Stimulated activated naive CD4-positive, alpha-beta T cell (primary cell): ENCODE measurements at regions not wholly inside any gene's neighbourhood (a gene's known extent, or its start where the extent isn't known, plus 50 kb on each side); places are given as distances from the start of the nearest gene placed in this dataset.
"Not testable (repeated sequence)": the region's sequence is repeated elsewhere in the genome, so short reads cannot be mapped to it uniquely, and the experiment has no call there.

Experiments used
- DNase-seq, 6 experiments: peaks; one replicate each; lab custom pipeline; 2025; lab: John Stamatoyannopoulos, UW

DNA sequence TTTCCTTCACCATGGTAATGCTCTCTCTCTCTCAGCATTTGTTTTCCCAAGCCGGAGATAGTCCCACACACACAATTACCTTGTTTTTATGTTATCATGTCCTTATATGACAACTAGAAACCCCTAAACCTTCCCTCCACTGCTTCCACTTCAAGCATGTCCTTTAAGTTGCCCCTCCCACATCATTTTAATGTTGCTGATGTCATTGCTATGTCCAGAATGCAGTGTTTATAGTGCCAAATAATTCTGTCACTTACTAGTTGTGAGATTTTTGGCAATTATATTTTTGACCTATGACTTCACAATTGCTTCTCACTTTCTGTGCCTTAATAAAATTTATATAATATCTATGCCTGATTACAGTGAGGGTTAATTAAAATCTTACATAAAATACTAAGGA is 645.9 kb downstream of the XPNPEP1 start:
- no peak for DNase-seq

DNA sequence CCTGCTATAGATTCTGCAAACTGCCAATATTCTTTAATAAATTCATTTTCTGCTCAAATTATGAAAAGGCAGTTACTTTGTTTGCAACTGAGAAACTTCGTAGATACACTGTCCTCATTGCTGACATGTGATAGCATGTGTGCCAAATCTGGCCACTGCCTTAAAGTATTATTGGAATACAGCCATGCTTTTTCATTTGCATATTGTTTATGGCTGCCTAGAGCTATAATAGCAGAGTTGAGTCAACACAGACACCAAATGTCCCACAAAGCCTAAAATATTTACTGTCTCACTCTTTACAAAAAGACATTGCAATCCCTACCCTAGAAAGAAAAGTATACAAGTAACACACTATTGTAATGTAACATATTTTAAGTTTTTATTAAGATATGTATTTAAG is 647.4 kb downstream of the XPNPEP1 start:
- no peak for DNase-seq

DNA sequence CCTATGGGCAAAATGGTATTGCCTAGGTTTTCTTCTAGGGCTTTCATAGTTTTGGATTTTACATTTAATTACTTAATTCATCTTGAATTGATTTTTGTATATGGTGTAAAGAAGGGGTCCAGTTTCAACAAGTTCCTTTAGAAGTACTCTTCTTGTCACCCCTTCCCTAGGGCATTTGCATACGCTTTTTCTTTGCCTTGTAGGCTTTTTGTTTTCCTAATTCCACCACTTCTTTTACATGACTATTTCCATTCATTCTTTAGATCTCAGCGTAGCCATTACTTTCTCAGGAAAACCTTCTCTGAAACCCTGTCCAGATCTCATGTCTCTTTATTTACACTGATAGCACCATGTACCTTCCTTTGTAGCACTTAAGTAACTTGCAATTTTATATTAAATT is 648.6 kb downstream of the XPNPEP1 start:
- no peak for DNase-seq

DNA sequence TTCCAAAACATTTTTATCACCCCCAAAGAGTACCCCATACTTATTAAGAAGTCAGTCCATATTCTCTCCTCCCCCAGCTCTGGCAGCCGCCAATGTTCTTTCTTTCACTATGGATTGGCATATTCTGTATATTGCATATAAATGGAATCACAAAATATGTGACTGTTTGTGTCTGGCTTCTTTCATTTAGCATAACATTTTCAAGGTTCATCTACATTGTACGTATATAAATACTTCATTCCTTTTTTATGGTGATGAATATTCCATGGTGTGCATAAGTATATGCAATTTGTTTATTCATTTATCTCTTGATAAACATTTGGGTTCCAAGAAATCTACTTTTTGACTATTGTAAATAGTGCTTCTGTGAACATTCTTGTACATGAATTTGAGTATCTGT is 653.1 kb downstream of the XPNPEP1 start:
- no peak for DNase-seq

DNA sequence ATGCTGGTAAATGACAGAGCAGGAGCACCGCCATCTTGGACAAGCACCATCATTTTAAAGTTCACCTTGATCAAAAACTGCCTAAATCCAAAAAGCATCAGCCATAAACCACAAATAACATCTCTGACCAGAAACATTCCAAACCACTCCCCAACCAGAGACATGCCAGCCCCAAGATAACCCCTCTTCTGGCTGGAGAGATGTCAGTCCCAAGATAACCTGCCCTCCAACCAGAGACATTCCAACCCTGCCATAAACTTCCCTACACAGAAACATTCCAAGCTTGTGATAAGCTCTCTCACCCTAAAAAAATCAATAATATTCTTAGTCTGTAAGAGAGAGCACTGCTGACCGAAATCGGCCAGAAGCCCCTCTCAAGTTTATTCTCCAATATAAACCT is 659.3 kb downstream of the XPNPEP1 start:
- DNase-seq: no peak

DNA sequence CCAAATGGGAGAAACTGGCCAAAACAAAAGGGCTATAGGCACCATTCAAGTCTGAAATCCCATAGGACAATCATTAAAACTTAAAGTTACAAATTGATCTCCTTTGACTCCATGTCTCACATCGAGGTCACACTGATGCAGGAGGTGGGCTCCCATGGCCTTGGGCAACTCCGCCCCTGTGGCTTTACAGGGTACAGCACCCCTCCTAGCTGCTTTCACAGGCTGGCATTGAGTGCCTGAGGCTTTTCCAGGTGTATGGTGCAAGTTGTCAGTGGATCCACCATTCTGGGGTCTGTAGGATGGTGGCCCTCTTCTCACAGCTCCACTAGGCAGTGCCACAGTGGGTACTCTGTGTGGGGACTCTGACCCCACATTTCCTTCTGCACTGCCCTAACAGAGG is 662.1 kb downstream of the XPNPEP1 start:
- no peak for DNase-seq

DNA sequence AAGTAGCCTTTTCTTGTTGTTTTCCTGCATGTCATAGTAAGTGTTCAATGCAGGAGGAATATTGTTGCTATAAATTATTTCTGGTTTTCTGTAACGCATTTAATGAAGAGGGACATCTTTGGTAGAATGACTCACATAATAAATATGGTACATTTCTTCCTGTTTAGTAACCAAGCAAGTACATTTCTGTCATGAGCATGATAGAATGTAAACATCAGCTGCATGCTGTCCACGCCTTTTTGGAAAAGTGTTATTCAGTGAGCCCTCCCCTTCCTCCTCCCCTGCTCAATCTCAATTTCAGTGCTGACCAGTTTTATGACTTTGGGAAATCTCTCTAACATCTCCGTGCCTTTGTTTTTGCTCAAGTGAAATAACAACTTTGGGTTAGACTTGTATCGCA is 664.0 kb downstream of the XPNPEP1 start:
- no peak for DNase-seq

DNA sequence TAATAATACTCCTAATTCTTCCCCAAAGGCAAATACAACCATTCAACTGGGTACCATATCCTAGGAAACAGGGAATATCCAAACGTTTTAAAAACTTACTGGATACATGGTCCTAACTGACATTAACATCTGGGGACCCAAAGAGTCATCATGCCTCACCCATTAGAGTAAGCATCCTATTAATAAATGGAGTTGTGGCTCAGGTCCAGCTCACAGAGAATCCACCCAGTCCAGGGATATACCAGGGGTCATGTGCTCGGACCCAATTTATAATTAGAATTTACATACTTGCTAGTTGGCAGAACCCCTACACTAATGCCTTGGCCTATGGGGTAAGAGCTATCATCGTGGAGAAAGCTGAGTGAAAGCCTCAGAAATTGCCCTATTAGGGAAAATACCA is 670.0 kb downstream of the XPNPEP1 start:
- DNase-seq: no peak

DNA sequence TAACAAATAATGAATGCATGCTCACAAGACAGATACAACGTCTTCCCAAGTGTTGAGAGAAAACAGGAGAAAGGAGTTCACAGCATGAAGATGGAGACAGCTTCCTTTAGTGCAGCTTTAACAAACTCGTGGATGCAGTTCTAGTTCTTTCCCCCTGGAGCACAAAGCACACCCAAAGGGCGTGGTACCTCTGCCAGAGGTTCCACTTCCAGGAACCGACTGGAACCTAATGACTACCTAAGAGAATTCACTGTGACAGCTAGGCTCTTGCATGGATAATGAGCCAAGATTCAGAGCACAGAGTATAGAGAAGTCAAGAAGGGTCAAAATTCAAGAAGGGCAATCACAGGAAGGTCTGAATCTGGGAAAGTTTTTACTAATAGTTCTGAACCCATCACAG is 673.2 kb downstream of the XPNPEP1 start:
- no peak for DNase-seq

DNA sequence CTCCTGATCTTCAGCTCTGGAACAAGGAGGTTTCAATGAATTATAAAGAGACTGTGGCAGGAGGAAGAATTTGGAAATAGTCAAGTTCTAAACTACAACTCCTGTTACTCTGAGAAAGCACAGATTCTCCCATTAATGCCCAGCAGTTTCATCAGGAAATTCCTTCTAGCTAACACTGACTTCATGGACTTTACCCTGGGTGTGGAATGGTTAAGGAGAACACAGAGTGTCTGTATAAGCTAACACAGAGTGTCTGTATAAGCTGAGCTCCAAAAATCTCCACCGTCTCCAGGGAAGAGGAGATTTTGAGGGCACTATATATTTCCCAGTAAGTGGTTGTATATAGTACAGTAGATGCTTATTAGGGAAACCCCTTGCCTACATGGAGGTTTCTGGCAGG is 675.5 kb downstream of the XPNPEP1 start:
- DNase-seq: no peak

DNA sequence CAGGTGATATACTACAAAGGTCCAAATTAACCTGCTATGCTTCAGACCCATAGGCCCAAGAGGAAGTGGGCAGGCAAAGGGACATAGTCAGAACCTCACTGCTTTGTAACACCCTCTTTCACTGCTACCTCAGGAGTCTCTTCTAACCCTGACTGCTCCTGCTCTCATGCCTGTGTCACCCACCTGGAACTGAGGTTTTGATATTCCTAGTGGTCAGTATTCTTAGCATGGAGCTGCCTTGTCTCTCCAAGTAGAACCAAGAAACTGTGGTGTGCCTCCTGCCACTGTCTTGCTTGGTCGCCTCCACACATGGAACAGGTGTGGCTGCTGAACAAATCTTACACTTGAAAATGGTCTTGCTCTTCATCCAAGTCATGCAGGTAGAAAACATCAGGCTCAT is 677.5 kb downstream of the XPNPEP1 start:
- no peak for DNase-seq

DNA sequence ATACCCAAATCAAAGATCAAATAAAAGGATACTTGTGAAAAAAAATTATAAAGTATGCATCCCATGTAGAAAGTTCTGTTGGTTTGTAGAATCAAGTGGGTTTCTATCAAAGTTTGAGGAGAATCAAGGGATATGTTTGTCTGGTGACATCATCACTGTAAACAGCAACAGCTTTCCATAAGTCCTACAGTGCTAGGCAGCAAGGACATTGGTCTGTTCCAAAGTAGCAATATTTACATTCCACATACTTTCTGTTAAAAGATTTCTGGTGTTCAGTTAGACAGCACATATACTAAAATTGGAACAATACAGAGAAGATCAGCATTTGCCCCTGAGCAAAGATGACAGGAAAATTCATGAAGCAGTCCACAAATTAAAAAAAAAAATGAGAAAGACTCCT is 683.9 kb downstream of the XPNPEP1 start:
- no peak for DNase-seq

DNA sequence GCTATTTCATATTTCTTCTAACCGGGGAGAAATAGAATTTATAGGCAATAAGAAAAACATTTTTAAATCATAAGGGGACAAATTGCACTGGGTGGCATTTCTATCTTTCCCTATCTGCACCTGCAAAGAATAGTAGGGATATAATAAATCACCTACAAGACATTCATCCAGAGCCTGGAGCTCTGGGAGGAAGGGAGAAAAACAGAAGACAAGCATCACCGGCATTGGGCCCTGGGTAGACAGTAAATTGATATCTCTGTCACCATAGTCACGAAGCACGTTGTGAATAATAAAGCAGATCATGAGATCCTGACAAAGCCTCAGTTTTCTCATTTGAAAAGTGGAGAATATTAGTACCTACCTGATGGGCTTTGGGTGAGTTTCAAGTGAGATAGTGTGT is 685.6 kb downstream of the XPNPEP1 start:
- no peak for DNase-seq

DNA sequence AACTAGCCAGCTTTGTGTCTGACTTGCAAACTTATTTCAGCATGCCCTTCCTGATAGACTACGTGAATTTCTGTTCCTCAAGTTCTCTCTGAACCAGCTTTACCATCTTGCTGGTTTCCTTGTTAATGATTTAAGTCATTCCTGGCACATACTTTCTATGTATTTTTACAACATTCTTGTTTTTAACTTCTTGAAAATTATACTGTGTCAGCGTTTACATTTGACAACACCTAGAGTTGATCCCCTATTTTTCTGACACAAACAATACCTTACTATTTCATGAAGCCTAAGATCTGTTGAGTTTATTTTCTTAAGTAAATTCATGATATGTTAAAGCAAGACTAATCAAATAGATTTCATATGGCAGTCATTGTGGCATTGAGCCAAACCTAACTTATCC is 686.3 kb downstream of the XPNPEP1 start:
- DNase-seq: no peak

DNA sequence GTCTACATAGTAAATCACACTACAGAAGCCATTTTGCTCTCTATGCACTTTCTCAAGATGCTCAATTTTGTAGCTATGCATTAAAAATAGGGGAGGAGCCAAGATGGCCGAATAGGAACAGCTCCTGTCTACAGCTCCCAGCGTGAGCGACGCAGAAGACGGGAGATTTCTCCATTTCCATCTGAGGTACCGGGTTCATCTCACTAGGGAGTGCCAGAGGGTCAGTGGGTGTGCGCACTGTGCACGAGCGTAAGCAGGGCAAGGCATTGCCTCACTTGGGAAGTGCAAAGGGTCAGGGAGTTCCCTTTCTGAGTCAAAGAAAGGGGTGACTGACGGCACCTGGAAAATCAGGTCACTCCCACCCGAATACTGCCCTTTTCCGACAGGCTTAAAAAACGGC is 699.8 kb downstream of the XPNPEP1 start:
- not testable (repeated sequence) for DNase-seq

DNA sequence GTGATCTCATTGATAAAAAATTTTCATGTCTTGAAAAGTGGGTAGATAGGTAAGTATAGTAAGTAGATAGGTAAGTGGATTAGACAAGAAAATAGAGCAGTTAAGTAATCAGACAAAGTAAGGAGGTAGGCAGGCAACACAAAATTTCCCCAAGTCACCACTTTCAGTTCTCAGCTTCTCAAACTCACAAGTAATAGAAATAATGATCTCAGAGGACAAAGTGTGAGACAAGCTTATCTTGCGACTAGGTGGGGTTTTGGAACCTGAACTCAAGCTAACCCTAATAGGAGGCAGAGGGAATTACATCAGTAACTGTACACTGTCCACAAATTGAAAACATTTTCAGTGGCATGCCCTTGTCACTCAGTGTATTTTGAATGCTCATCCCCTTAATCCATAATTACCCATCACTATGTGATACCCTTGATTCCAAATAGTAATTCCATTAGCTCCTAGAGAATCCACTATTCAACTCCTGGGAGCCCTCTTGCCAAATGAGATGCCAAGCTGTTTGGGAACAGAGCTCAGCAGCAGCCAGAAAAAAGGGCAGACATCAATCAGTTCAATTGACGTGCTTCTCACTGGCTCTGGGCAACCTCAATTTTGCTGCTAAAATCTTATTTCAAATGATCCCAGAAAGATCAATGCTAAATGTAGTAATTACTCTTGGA is 703.2 kb downstream of the XPNPEP1 start:
- DNase-seq: no peak

DNA sequence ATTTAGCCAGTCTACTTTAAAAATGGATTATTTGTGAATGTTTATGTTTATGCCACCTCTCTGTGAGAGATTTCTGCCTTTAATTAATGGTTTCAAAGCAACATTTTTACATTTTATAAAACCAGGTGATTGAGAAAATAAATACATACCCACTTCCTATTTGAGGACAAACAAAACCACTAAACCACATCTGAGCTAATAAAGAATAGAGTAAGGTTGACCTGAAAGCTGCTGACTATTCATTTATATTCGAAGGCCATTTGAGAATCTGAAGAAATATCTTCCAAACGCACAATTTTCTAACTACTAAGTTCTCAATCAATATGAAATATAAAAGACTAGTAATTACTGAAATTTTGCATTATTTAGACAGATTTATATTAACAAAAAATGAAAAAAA is 705.1 kb downstream of the XPNPEP1 start:
- DNase-seq: no peak

DNA sequence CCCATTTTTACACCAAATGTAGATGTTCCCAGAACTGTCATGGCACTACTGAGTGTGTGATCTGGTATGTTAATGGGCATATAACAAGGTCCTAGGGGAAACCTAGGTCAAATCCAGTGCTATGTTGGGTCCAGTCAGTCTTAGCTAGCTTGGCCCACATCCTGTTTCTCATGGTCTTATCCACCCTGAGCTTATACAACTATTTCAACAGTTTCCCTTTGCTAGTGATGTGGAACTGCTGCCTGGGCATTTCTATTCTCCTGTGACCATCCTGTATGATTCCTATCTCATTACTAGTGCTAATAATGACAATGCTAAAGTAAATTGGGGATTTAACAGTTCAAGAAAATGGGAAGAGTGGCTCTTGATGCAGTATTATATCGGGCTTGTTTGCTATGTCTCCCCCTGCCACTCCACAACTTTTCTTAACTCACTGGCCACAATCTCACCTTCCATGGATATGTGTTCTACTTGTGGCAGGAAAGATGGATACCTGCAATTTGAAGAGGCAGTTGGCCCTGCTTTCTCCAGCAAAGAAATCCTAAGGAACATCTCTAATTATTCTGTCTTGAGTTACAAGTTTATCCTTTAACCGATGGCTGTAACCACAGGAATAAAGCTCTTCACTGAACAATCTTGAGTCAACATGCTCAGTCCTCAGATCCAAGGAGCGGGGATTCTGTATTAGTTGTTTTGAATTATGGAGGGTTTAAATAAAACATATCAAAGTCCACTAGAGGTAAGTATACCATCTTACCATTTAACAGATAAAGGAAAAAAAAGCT is 707.8 kb downstream of the XPNPEP1 start:
- DNase-seq: no peak

DNA sequence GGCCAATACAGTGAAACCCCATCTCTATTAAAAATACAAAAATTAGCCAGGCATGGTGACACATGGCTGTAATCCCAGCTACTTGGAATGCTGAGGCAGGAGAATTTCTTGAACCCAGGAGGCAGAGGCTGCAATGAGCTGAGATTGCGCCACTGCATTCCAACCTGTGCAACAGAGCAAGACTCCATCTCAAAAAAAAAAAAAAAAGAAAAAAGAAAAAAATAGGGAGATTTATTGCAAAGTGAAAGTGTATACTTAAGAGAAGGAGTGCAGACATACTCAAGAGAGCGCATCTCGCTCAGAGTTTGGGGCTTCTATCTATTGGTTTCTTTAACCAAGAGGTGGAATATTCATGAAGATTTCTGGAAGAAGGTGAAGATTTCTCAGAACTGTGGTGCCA is 708.4 kb downstream of the XPNPEP1 start:
- not testable (repeated sequence) for DNase-seq

DNA sequence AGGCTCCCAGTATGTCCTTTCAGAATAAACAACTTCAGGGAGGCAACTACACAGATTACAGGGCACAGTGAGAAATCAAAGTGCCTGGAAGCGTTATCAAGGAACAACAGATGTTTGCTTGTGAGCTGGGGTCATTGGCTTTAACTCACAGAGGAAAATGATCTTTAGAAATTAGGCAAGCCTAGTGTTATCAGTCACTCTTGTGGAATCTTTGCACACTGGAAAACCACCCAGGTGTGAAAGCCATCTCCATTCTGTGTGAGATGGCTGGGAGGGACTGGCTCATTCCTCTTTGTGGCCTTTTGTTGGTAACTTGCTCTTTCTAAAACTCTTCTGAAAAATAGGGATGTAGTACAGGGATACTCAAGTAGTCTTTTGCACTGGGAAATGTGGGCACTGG is 716.0 kb downstream of the XPNPEP1 start:
- no peak for DNase-seq

DNA sequence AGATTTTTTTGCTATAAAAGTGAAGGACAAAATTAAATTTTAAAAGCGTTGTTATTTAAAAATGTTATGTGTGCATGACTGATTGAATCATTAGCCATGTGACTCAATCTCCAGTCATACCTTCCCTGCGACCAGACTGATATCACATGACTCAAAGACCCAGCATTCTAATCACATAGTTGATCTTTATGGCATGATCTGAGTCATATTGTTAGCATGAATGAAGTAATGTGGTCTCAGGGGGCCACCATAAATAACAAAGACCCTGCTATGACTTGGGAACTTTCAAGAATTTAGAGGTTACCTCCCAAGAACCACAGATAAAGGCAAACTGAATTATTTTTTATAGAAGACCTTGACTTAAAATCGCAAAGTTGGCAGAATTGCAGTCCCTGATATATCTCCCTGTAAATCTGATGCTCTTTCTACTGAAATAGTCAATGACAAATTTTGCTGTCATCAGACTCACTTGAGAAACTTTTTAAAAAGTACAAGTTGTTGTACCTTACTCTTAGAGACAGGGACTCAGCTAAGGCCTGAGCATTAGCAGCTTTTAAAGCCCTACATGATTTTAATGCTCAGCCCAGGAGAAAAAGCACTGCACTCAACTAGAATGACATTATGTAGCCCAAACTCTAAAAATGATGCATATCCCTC is 717.3 kb downstream of the XPNPEP1 start:
- no peak for DNase-seq

DNA sequence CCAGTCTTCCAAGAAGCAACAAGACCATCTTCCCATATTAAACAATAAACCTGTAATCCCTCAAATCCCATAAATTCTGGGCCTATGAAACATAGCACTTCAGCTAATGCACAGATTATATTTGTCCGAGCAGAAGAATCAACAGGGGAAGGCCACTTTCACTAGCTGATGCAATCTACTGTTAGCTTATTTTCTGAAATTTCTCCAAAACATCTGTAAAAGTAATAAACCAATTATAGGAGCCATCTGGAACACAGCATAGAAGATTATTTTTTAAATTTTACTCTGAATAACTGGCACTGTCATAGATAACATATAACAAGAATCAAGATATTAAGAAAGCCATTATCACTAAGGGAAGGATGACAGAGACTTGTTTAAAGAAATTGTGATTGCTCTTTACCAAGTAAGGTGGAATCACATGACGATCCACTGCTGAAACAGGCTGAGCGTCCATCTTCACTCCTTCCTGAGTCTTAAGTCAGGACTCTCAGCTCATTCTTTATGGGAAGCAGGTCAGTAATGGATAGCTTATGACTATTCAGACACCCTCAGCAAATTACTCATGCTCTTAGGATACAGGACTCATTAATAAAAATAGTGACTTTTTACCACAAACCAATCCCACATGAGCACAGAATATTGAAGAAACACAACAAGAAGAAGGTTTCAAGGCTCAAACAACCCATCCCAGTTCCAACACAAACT is 719.5 kb downstream of the XPNPEP1 start:
- no peak for DNase-seq

DNA sequence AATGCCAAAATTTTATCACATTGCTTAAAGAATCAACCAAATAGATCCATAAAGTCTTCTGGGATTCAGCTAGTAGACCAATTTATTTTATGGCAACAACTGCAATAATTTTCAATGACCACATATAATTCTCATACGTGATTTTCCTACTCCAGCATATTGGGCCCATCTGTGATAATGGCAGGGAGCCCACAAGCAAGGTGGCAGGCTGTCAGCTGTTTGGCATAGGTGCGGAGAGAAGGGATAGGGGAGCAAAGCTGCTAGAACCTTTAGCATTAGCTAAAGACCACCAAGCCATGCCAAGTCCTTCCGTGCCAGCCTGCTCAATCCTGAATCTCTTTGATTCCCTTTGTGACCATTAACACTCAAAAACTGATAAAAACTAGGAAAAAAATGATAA is 721.2 kb downstream of the XPNPEP1 start:
- no peak for DNase-seq
